COLO829 (cell line): ENCODE measurements at regions not wholly inside any gene's neighbourhood (a gene's known extent, or its start where the extent isn't known, plus 50 kb on each side); places are given as distances from the start of the nearest gene placed in this dataset.

Experiments used
- DNase-seq: peaks from one replicate; pipeline ENCODE4 v3.0.0; 2012; ENCODE audit warnings: low spot score

GRCh38 chr5:23579566-23579965, 72.2 kb downstream of the PRDM9 start:
- no peak for DNase-seq

- no peak for DNase-seq
These were observed 75.7 kb downstream of the PRDM9 start for GRCh38 chr5:23583081-23583480.

- no peak for DNase-seq
These were observed 81.5 kb downstream of the PRDM9 start for GRCh38 chr5:23588841-23589326.

GRCh38 chr5:23591250-23591649, 83.8 kb downstream of the PRDM9 start:
- no peak for DNase-seq

GRCh38 chr5:23606927-23607326, 99.5 kb downstream of the PRDM9 start:
- DNase-seq: no peak

- DNase-seq: no peak
These were observed 105.3 kb downstream of the PRDM9 start for GRCh38 chr5:23612701-23613100.

GRCh38 chr5:23613566-23613965, 106.2 kb downstream of the PRDM9 start:
- DNase-seq: no peak

GRCh38 chr5:23614422-23614821, 107.0 kb downstream of the PRDM9 start:
- no peak for DNase-seq

- no peak for DNase-seq
These were observed 119.6 kb downstream of the PRDM9 start for GRCh38 chr5:23626961-23627360.

- no peak for DNase-seq
These were observed 120.6 kb downstream of the PRDM9 start for GRCh38 chr5:23627976-23628375.

- DNase-seq: no peak
These were observed 122.0 kb downstream of the PRDM9 start for GRCh38 chr5:23629396-23629795.

- DNase-seq: no peak
These were observed 124.1 kb downstream of the PRDM9 start for GRCh38 chr5:23631302-23632045.

- DNase-seq: no peak
These were observed 128.5 kb downstream of the PRDM9 start for GRCh38 chr5:23635938-23636337.

- DNase-seq: no peak
These were observed 131.9 kb downstream of the PRDM9 start for GRCh38 chr5:23639326-23639725.

GRCh38 chr5:23648656-23649055, 141.2 kb downstream of the PRDM9 start:
- DNase-seq: no peak

GRCh38 chr5:23649594-23649993, 142.2 kb downstream of the PRDM9 start:
- no peak for DNase-seq

- no peak for DNase-seq
These were observed 148.3 kb downstream of the PRDM9 start for GRCh38 chr5:23655674-23656073.

- no peak for DNase-seq
These were observed 168.0 kb downstream of the PRDM9 start for GRCh38 chr5:23675456-23675855.

- DNase-seq: no peak
These were observed 170.6 kb downstream of the PRDM9 start for GRCh38 chr5:23677996-23678395.

GRCh38 chr5:23684103-23684502, 176.7 kb downstream of the PRDM9 start:
- DNase-seq: no peak

- no peak for DNase-seq
These were observed 196.8 kb downstream of the PRDM9 start for GRCh38 chr5:23703940-23704855.

GRCh38 chr5:23717486-23717885, 210.1 kb downstream of the PRDM9 start:
- no peak for DNase-seq

- no peak for DNase-seq
These were observed 211.2 kb downstream of the PRDM9 start for GRCh38 chr5:23718564-23718963.
